RWPE1 (cell line): ENCODE measurements at regions not wholly inside any gene's neighbourhood (a gene's known extent, or its start where the extent isn't known, plus 50 kb on each side); places are given as distances from the start of the nearest gene placed in this dataset.
"Not testable (repeated sequence)": the region's sequence is repeated elsewhere in the genome, so short reads cannot be mapped to it uniquely, and the experiment has no call there.

ENCODE experiments used
- CTCF ChIA-PET: fragments of 350-600 bp; sonication (Branson Sonifier 250); formaldehyde crosslinking; extraction: SDS; loops from one replicate; lab custom pipeline; 2021; lab: Yijun Ruan, JAX
- POLR2A ChIA-PET: fragments of 400-600 bp; formaldehyde crosslinking; extraction: SDS; loops from one replicate; lab custom pipeline; 2020; ENCODE audit warnings: antibody characterized with exemption; ENCODE audit not compliant: low non-redundant PET; lab: Yijun Ruan, JAX
- DNase-seq: peaks from one replicate; pipeline ENCODE4 v3.0.0; 2012; ENCODE audit warnings: low spot score
- H3K27ac ChIP-seq: fragments of 450-650 bp; 2 replicates; pipeline ENCODE4 v1.5.1; 2017
- CTCF ChIP-seq: fragments of 450-650 bp; conservative IDR thresholded peaks from 2 replicates; pipeline ENCODE4 v1.5.1; 2017; ENCODE audit warnings: low read depth, mild to moderate bottlenecking

DNA sequence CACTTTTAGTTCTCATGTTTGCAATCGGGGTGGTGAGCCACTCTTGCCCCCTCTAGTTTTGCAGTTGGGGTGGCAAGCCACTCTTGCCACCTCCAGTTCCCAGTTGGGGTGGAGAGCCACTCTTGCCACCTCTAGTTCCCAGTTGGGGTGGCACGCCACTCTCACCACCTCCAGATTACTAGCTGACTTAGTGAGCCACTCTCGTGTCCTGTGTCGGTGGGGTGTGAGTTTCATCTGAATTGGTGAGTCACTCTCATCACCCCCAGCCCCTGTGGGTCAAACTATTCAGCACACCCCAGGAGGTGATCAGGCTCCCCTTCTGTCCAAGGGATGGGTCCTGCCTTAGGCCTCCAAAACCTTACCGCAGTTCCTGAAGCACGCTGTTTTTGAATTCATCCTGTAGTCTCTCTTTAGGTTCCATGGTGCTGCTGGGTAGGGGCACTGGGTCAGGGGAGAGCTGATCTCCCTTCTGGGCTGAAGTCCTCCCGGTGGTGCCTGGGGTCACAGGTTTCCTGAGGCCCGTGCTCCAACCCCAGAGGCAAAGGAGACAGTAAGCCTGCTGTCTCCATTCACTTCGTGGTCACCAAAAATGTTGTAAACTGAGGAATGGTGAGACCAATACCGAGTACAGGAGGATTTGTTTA is 224.2 kb upstream of the SYNCRIP start:
- ChIA-PET POLR2A (no interaction called here), CTCF (no interaction called here)
- no peak overlapping the region for H3K27ac ChIP-seq
- TF ChIP-seq CTCF: no peak
- no peak for DNase-seq

GRCh38 chr6:85866370-85866730 is 223.7 kb upstream of the SYNCRIP start:
- TF ChIP-seq CTCF: no peak
- H3K27ac ChIP-seq: no peak overlapping the region
- POLR2A ChIA-PET: no interaction called here
- no peak for DNase-seq
- CTCF ChIA-PET: no interaction called here

GRCh38 chr6:85865420-85866369 is 223.0 kb upstream of the SYNCRIP start:
- no peak for TF ChIP-seq CTCF
- CTCF ChIA-PET: no interaction called here
- DNase-seq: peak; percentile 26
- H3K27ac ChIP-seq: peak overlapping the region; percentile 50; the same call in 1 of the 2 replicates
- POLR2A ChIA-PET: no interaction called here

DNA sequence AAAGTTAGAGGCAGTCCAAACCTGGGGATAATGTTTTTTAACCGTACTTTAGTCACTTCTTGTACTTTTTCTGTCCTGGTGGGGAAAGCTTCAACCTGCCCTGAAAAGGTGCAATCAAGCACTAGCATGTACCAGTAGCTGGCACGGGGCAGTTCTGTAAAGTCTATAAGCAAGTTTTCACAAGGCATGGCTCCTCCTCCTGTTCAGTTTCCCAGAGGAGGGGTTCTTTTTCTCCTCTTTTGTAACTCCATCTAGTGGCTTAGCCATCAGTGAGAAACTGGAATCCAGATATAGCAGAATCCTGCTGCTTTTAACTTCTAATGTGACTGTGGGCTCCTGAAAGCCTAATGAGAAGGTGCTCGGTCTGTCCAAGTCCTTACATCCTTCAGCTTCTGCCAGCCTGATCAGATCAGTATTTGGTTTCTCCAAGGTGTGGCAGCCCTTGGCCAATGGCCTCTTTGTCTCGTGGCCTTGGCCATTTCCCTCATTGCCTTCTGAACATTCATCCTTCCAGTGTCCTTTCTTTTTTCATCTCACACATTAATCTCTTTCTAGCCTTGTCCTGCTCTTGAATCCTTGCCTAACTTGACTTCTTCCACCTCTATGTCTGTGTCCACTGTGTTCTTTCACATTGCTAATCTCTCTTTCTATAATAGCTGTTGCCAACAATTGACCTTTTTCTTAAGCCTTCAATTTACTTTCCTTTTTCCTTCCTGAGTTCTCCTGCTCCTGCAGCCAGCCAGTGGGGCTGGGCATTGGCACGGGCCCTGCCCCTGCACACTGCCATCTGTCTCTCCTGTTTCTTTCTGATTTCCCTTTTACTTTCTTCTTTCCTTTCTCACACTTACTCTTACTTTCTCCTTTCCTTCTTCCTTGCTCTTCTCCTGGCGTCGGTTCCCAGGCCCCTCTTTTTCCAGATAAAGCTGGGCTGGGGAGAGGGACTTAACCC is 222.0 kb upstream of the SYNCRIP start:
- H3K27ac ChIP-seq: no peak overlapping the region
- DNase-seq: no peak
- TF ChIP-seq CTCF: 0 out of 2 replicates have a peak, but pooled peaks have one; percentile 12
- ChIA-PET CTCF (interaction anchor here (0.8 kb wide), 1 partner anchor 613 kb away, joined by 3 read pairs; no protein-coding TSS in a partner anchor), POLR2A (no interaction called here)

DNA sequence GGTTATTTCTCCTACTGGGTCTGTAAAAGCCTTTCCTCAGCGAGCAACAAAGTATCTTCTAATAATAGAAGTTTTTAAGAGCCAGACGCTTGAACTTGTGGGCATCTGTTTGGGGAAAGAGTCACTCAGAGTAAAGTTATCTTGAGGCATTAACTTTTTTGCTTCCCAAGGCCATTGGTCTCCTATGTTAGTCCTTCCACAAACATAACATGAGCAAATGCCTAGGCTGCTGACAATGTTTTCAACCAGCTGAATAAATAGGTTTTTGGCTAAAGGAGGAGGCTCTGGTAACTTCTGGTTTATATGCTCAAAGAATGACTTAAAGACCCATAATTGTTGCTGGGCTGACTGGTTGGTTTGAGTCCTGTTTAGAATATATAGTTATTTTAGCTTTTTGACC is 213.5 kb upstream of the SYNCRIP start:
- CTCF ChIA-PET: no interaction called here
- TF ChIP-seq CTCF: no peak
- no peak for DNase-seq
- POLR2A ChIA-PET: no interaction called here
- no peak overlapping the region for H3K27ac ChIP-seq

GRCh38 chr6:85838351-85839119 is 195.8 kb upstream of the SYNCRIP start:
- POLR2A ChIA-PET: not testable (repeated sequence)

More at GRCh38 chr6:85838351-85839119, 195.8 kb upstream of the SYNCRIP start:
- H3K27ac ChIP-seq, CTCF ChIA-PET, DNase-seq: not testable (repeated sequence)
